ENCODE measurements at regions not wholly inside any gene's neighbourhood (a gene's known extent, or its start where the extent isn't known, plus 50 kb on each side); places are given as distances from the start of the nearest gene placed in this dataset.

DNA sequence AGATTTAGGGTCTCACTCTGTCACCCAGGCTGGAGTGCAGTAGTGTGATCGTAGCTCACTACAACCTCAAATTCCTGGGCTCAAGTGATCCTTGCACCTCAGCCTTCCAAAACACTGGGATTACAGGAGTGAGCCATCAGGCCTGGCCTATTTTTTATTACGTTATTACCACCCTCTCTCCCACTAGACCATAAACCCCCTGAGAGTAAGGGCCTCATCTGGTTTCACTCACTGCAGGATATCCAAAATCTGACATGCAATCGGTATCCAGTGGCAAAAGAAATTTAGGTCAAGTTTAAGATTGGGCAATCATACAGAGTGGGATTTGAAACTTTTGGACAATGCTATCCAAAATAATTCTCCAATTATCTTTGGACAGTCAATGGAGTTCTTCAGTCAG, 117.0 kb upstream of the NEBL start:
- TF ChIP-seq POLR2A (IDR thresholded peaks at IDR 0.05) (no peak), POLR2AphosphoS5 (IDR thresholded peaks at IDR 0.05) (no peak), CTCF (IDR thresholded peaks at IDR 0.05) (no peak)

Data from breast epithelium (tissue), 3 donors.